ENCODE measurements at regions not wholly inside any gene's neighbourhood (a gene's known extent, or its start where the extent isn't known, plus 50 kb on each side); places are given as distances from the start of the nearest gene placed in this dataset.
"Not testable (repeated sequence)": the region's sequence is repeated elsewhere in the genome, so short reads cannot be mapped to it uniquely, and the experiment has no call there.

DNA sequence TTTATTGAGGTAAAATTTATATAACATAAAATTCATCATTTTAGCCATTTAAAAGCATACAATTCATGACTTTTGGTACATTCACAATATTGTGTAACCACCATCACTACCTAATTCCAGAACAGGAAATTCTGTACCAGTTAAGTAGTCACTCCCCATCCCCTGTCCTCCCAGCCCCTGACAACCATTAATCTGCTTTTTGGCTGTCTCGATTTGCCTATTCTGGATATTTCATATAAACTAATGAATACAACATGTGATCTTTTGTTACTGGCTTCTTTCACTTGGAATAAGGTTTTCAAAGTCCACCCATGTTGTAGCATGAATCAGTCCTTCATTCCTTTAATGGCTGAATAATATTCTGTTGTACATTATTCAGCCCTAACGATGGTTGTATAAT is 115.6 kb upstream of the KLF14 start:
- DNase-seq: no peak

DNA sequence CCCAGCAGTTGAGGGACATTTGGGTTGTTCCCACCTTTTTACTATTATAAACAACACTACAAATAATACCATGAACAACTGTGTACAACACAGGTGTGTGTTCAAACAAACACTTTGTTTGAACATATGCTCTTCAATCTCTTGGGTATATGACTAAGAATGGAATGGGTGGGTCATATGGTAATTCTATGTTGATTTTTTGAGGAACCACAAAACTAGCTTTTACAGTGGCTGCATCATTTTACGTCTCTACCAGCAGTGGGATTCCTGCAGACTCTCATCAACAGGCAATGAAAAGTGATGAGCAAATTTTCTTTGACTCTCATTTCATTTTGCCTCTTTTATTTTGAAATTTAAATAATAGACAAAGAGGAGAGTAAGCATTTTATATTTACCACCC is 116.9 kb upstream of the KLF14 start:
- no peak for DNase-seq

GRCh38 chr7:130852867-130853266 is 118.9 kb upstream of the KLF14 start:
- no peak for DNase-seq

GRCh38 chr7:130853503-130854279 is 119.7 kb upstream of the KLF14 start:
- no peak for DNase-seq

DNA sequence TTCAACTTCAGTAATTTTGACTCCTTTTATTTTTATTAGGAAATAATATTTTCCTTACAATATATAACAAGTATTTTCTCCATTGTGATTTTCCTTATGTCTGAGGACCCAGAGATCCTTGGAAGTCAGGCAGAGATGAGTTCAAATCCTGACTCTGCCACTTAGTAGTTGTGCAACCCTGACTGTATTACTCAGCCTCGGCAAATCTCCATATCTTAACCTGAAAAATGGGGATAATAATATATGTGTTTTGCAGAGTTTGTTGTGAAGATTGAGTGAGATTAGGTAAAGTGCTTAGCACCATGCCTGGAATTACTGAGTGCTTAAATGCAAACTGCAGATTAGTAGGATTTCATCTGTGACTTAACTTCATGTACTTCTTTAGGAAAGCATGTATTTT is 120.5 kb upstream of the KLF14 start:
- no peak for DNase-seq

DNA sequence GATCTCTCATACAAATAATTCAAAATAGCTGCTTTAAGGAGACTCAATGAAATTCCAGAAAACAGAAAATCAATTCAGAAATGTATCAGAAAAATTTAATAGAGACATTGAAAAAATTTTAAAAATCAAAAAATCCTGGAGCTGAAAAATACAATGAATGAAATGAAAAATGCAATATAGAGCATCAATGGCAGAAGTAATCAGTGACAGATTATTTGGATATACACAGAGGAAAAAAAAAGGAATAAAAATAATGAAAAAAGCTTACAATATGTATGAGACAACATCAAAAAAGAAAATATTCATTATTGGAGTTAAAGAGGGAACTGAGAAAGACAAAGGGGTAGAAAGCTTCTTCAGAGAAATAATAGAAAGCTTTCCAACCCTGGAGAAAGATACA is 122.9 kb upstream of the KLF14 start:
- no peak for DNase-seq

DNA sequence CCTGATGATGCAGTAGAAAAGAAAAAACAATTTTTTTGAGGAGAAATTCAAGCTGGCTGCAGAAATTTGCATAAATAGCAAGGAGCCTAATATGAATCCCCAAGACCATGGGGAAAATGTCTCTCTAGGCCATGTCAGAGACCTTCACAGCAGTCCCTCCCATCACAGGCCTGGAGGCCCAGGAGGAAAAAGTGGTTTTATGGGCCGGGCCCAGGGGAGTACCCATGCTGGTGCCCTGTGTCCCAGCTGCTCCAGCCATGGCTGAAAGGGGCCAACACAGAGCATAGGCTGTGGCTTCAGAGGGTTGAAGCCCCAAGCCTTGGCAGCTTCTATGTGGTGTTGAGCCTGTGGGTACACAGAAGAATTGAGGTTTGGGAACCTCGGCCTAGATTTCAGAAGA is 126.8 kb upstream of the KLF14 start:
- DNase-seq: not testable (repeated sequence)

DNA sequence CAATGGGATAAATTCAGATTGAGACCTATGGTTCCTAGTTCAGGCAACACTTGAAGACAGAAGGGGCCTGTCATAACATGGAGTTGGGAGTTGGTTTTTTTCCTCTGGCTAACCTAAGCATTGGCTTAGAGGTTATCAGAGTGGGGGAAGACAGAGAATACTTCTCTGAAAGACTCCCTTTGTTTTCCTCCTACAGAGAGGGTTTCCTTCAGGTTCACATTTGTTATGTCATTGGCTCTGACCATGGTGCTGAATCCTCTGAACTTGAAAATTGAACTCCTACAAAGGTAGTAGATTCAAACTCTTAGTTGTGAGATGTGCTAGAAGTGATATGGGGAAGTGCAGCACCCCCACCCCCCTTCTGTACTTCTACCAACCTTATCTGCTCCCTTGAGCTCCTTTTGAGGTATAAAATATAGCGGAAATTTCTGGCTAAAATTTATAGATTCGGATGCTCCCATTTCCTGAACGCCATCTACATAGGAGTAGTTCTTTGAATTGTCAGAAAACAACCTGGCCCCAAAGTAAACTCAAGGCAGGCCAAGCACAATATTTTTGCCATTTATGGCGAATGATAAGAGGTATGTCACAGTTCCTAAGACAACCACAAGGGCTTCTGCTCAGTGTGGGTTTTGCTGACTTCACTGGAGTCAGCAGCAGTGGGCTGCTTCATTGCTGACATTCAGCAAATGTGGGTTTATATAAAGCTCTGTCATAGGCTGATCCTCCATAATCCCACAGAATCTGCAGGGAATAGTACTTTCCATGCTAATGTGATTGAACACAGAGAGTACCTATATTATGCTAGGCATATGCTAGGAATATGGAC is 131.6 kb upstream of the KLF14 start:
- no peak for DNase-seq

DNA sequence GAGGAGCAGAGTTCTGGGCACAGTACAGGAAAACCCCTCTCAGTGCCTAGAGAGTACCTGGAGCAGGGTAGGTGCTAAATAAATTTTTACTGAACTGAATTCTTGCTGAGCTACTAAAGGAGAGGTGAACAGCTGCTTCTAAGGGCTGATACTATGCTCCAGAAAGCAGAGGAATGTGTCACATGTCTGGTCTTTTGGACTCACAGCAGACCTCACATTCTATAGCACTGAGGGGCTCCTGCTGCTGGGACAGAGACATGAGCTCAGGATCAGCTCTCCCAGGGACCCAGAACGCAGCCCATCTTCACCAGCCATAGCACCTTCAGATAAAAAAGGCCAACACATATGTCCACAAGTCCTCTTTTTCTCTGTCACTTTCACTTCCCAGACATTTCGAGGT is 133.0 kb upstream of the KLF14 start:
- no peak for DNase-seq

GRCh38 chr7:130867581-130868136 is 133.7 kb upstream of the KLF14 start:
- no peak for DNase-seq

DNA sequence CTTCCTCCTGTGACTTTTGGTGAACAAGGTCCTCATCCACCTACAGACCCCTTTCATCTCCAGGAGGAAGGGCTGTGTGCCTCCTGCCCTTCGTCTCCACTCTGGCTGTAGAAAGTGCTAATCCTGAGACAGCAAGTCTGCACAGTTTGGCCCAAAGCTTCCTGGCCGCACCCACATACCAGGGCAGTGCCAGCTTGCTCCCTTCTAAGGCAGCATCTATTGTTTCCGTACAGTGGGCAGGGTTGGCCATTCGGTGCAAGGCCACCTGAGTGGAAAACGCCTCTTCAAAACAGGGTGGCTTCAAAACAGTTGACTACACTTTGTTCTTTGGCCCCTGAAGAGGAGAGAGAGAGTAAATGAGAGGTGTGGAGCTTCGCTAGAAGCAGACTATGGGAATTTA is 134.1 kb upstream of the KLF14 start:
- DNase-seq: no peak

DNA sequence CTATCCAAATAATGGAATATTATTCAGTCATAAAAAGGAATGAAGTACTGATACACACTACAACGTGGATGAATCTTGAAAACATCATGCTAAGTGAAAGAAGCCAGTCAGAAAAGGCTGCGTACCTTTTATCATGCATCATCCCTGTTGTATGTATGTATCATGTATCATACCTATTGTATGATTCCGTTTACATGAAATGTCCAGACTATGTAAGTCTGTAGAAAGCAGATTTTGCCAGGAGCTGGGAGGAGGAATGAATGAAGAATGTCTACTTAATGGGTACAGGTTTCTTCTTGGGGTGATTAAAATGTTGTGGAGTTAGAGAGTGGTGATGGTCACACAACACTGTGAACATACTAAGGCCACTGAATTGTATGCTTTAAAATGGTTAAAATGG is 135.9 kb upstream of the KLF14 start:
- DNase-seq: no peak

DNA sequence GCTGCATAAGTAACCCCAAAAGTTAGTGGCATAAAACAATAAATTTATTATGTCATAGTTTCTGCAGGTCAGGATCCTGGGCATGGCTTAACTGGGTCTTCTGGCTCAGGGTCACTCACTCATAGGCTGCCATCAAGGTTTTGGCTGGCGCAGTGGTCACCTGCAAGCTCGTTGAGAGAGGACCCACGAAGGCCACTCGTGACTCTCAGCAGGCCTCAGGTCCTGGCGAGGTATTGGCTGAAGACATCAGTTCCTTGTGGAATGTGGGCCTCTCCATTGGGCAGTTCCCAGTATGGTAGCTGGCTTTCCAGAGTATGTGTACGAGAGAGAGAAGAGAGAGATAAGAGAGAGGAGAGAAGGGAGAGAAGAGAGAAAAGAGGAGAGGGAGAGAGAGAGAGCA is 138.3 kb upstream of the KLF14 start:
- DNase-seq: no peak

- no peak for DNase-seq
Measured at GRCh38 chr7:130872756-130873448, 138.9 kb upstream of the KLF14 start.

- no peak for DNase-seq
Measured at GRCh38 chr7:130874071-130874915, 140.3 kb upstream of the KLF14 start.

DNA sequence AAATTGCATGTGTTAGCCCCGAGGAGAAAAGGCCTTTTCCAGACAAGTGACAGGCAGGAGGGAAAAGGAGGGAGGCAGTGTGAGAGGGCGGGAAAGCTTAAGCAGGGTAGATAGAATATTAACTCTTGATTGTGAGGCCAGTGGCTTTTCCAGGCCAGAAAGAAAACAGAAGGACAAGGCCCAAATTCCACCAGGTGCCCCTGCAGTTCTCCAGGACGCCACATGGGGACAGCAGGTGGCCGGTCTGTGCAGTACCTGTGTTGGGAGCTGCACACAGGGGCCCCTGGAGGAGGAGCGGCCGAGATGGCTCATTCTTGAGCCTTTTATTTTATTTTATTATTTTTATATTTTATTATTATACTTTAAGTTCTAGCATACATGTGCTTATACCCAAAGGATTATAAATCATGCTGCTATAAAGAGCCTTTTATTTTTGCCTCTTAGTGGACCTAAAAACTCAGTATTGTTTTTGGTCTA is 141.3 kb upstream of the KLF14 start:
- DNase-seq: peak; percentile 26

DNA sequence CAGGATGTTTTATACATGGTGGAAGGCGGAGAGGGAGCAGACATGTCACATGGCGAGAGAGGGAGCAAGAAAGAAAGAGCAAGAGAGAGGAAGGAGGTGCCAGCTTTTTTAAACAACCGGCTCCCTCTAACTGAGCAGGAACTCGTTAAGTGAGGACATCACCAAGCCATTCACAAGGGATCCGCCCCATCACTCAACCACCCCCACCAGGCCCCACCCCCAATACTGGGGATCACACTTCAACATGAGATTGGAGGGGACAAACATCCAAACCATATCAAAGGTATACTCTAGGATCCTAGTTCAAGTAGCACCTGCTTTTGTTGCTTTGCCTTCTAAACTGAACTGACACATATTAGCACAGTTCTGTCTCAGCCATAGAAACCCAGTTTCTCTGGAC is 141.9 kb upstream of the KLF14 start:
- no peak for DNase-seq

- DNase-seq: no peak
Measured at GRCh38 chr7:130877236-130877990, 143.4 kb upstream of the KLF14 start.

- DNase-seq: no peak
Measured at GRCh38 chr7:130877991-130878305, 143.9 kb upstream of the KLF14 start.

GRCh38 chr7:130878785-130879184 is 144.8 kb upstream of the KLF14 start:
- DNase-seq: no peak

- DNase-seq: no peak
Measured at GRCh38 chr7:130879191-130879590, 145.2 kb upstream of the KLF14 start.

GRCh38 chr7:130880668-130881067 is 146.7 kb upstream of the KLF14 start:
- no peak for DNase-seq
